ENCODE measurements at regions not wholly inside any gene's neighbourhood (a gene's known extent, or its start where the extent isn't known, plus 50 kb on each side); places are given as distances from the start of the nearest gene placed in this dataset.
"Not testable (repeated sequence)": the region's sequence is repeated elsewhere in the genome, so short reads cannot be mapped to it uniquely, and the experiment has no call there.

- no peak for DNase-seq
Observed at GRCh38 chr15:31179693-31180092, 78.2 kb upstream of the TRPM1 start.

- DNase-seq: no peak
Observed at GRCh38 chr15:31193291-31193690, 91.8 kb upstream of the TRPM1 start.

GRCh38 chr15:31195871-31196270 is 94.3 kb upstream of the TRPM1 start:
- no peak for DNase-seq

GRCh38 chr15:31197497-31198414 is 96.2 kb upstream of the TRPM1 start:
- peak; percentile 58 to 67 for DNase-seq

- peak; percentile 63 to 71 for DNase-seq
Observed at GRCh38 chr15:31200735-31201151, 99.2 kb upstream of the TRPM1 start.

GRCh38 chr15:31202953-31203352 is 101.4 kb upstream of the TRPM1 start:
- DNase-seq: no peak

GRCh38 chr15:31203999-31204398 is 102.5 kb upstream of the TRPM1 start:
- no peak for DNase-seq

- DNase-seq: no peak
Observed at GRCh38 chr15:31206386-31207181, 105.1 kb upstream of the TRPM1 start.

- DNase-seq: no peak
Observed at GRCh38 chr15:31207246-31207645, 105.7 kb upstream of the TRPM1 start.

GRCh38 chr15:31207861-31208260 is 106.3 kb upstream of the TRPM1 start:
- not testable (repeated sequence) for DNase-seq

- no peak for DNase-seq
Observed at GRCh38 chr15:31208817-31209216, 107.3 kb upstream of the TRPM1 start.

GRCh38 chr15:31211353-31211752 is 109.8 kb upstream of the TRPM1 start:
- DNase-seq: no peak

GRCh38 chr15:31212326-31213080 is 111.0 kb upstream of the TRPM1 start:
- no peak for DNase-seq

- no peak for DNase-seq
Observed at GRCh38 chr15:31214158-31214863, 112.3 kb upstream of the KLF13 start.

GRCh38 chr15:31214864-31215489 is 111.7 kb upstream of the KLF13 start:
- no peak for DNase-seq

GRCh38 chr15:31215490-31216214 is 111.0 kb upstream of the KLF13 start:
- DNase-seq: peak; percentile 88 to 89

GRCh38 chr15:31216215-31216911 is 110.3 kb upstream of the KLF13 start:
- peak; percentile 57 to 66 for DNase-seq

- no peak for DNase-seq
Observed at GRCh38 chr15:31217067-31217466, 109.6 kb upstream of the KLF13 start.

GRCh38 chr15:31217566-31218270 is 108.9 kb upstream of the KLF13 start:
- DNase-seq: no peak

GRCh38 chr15:31219221-31219620 is 107.4 kb upstream of the KLF13 start:
- no peak for DNase-seq
